ENCODE measurements at regions not wholly inside any gene's neighbourhood (a gene's known extent, or its start where the extent isn't known, plus 50 kb on each side); places are given as distances from the start of the nearest gene placed in this dataset.

GRCh38 chrX:39451046-39451445 is 646.7 kb downstream of the BCOR start:
- no peaks in the 10 kb centered on the region for H3K27me3 ChIP-seq (ENCODE audit: control insufficient read depth, low read length)
- no peaks in the 10 kb centered on the region for H3K9me3 ChIP-seq (ENCODE audit: control insufficient read depth, insufficient read depth, low read length)
- H3K27ac ChIP-seq (ENCODE audit: low read depth, low read length): no peak overlapping the region
- TF ChIP-seq EZH2phosphoT487 (IDR thresholded peaks at IDR 0.05; ENCODE audit: borderline replicate concordance, low read length) (no peak), CTCF (IDR thresholded peaks at IDR 0.05; ENCODE audit: low read depth, low read length, poor library complexity, severe bottlenecking) (no peak)
- no peaks in the 10 kb centered on the region for H4K20me1 ChIP-seq (ENCODE audit: control insufficient read depth, insufficient read depth, low read depth, low read length)
- H3K9me2 ChIP-seq (replicated peaks; ENCODE audit: control insufficient read depth, low read length): no peaks in the 10 kb centered on the region
- no peaks in the 10 kb centered on the region for H3F3A ChIP-seq (ENCODE audit: control insufficient read depth, insufficient read depth)
- no peaks in the 10 kb centered on the region for H3K36me3 ChIP-seq (ENCODE audit: control insufficient read depth, low read length)
- H3K4me2 ChIP-seq (ENCODE audit: low read length): no peak overlapping the region
- H3K4me1 ChIP-seq (ENCODE audit: control insufficient read depth, low read length): no peaks in the 10 kb centered on the region
- no peaks in the 10 kb centered on the region for H3K79me2 ChIP-seq (ENCODE audit: control insufficient read depth, low read length)
- no peak overlapping the region for H3K4me3 ChIP-seq (ENCODE audit: low read length)

- H3K4me2 ChIP-seq (ENCODE audit: low read length): no peak overlapping the region
These were observed 645.4 kb downstream of the BCOR start for GRCh38 chrX:39452401-39452800.

GRCh38 chrX:39453889-39454621 is 643.7 kb downstream of the BCOR start:
- no peak overlapping the region for H3K4me2 ChIP-seq (ENCODE audit: low read length)
- H3F3A ChIP-seq (ENCODE audit: control insufficient read depth, insufficient read depth): no peaks in the 10 kb centered on the region
- H3K4me1 ChIP-seq (ENCODE audit: control insufficient read depth, low read length): no peaks in the 10 kb centered on the region
- no peaks in the 10 kb centered on the region for H3K79me2 ChIP-seq (ENCODE audit: control insufficient read depth, low read length)
- no peaks in the 10 kb centered on the region for H3K9me2 ChIP-seq (replicated peaks; ENCODE audit: control insufficient read depth, low read length)
- no peak overlapping the region for H3K4me3 ChIP-seq (ENCODE audit: low read length)
- no peaks in the 10 kb centered on the region for H3K36me3 ChIP-seq (ENCODE audit: control insufficient read depth, low read length)
- no peaks in the 10 kb centered on the region for H3K27me3 ChIP-seq (ENCODE audit: control insufficient read depth, low read length)
- no peaks in the 10 kb centered on the region for H4K20me1 ChIP-seq (ENCODE audit: control insufficient read depth, insufficient read depth, low read depth, low read length)
- H3K9me3 ChIP-seq (ENCODE audit: control insufficient read depth, insufficient read depth, low read length): no peaks in the 10 kb centered on the region
- H3K27ac ChIP-seq (ENCODE audit: low read depth, low read length): no peak overlapping the region
- TF ChIP-seq CTCF (IDR thresholded peaks at IDR 0.05; ENCODE audit: low read depth, low read length, poor library complexity, severe bottlenecking): no peak
- TF ChIP-seq EZH2phosphoT487 (IDR thresholded peaks at IDR 0.05; ENCODE audit: borderline replicate concordance, low read length): no peak

More at GRCh38 chrX:39452401-39452800, 645.4 kb downstream of the BCOR start:
- H3K4me3 ChIP-seq (ENCODE audit: low read length): no peak overlapping the region
- H3K79me2 ChIP-seq (ENCODE audit: control insufficient read depth, low read length): no peaks in the 10 kb centered on the region
- H3K9me3 ChIP-seq (ENCODE audit: control insufficient read depth, insufficient read depth, low read length): no peaks in the 10 kb centered on the region
- H3K4me1 ChIP-seq (ENCODE audit: control insufficient read depth, low read length): no peaks in the 10 kb centered on the region
- no peaks in the 10 kb centered on the region for H4K20me1 ChIP-seq (ENCODE audit: control insufficient read depth, insufficient read depth, low read depth, low read length)
- H3K9me2 ChIP-seq (replicated peaks; ENCODE audit: control insufficient read depth, low read length): no peaks in the 10 kb centered on the region
- no peaks in the 10 kb centered on the region for H3K36me3 ChIP-seq (ENCODE audit: control insufficient read depth, low read length)
- H3K27ac ChIP-seq (ENCODE audit: low read depth, low read length): no peak overlapping the region
- no peaks in the 10 kb centered on the region for H3K27me3 ChIP-seq (ENCODE audit: control insufficient read depth, low read length)
- TF ChIP-seq CTCF (IDR thresholded peaks at IDR 0.05; ENCODE audit: low read depth, low read length, poor library complexity, severe bottlenecking): no peak
- TF ChIP-seq EZH2phosphoT487 (IDR thresholded peaks at IDR 0.05; ENCODE audit: borderline replicate concordance, low read length): no peak
- no peaks in the 10 kb centered on the region for H3F3A ChIP-seq (ENCODE audit: control insufficient read depth, insufficient read depth)

Data from DOHH2 (cell line).